GM06990 (cell line): ENCODE measurements at regions not wholly inside any gene's neighbourhood (a gene's known extent, or its start where the extent isn't known, plus 50 kb on each side); places are given as distances from the start of the nearest gene placed in this dataset.

Experiments used
- DNase-seq: peaks from one replicate; pipeline ENCODE4 v3.0.0-alpha.2; 2011; ENCODE audit not compliant: insufficient read length; ENCODE audit errors: extremely low read depth
- H3K27me3 ChIP-seq: replicated peaks from 2 replicates; pipeline ENCODE4 v1.6.0; 2011; ENCODE audit warnings: low read length; ENCODE audit not compliant: control insufficient read depth, insufficient read depth
- H3K36me3 ChIP-seq: 2 replicates; pipeline ENCODE4 v1.5.1; 2011; ENCODE audit warnings: low read length; ENCODE audit not compliant: control insufficient read depth, insufficient read depth
- H3K4me3 ChIP-seq: replicated peaks from 2 replicates; pipeline ENCODE4 v1.5.1; 2011; ENCODE audit warnings: low read depth, mild to moderate bottlenecking, control low read depth, low read length
- TF ChIP-seq, protein P1 (sequence below): IDR thresholded peaks from 2 replicates; pipeline ENCODE4 v1.5.1; 2011; ENCODE audit warnings: low read length, control low read depth, mild to moderate bottlenecking, inconsistent platforms; ENCODE audit not compliant: insufficient read depth, poor library complexity, severe bottlenecking

DNA sequence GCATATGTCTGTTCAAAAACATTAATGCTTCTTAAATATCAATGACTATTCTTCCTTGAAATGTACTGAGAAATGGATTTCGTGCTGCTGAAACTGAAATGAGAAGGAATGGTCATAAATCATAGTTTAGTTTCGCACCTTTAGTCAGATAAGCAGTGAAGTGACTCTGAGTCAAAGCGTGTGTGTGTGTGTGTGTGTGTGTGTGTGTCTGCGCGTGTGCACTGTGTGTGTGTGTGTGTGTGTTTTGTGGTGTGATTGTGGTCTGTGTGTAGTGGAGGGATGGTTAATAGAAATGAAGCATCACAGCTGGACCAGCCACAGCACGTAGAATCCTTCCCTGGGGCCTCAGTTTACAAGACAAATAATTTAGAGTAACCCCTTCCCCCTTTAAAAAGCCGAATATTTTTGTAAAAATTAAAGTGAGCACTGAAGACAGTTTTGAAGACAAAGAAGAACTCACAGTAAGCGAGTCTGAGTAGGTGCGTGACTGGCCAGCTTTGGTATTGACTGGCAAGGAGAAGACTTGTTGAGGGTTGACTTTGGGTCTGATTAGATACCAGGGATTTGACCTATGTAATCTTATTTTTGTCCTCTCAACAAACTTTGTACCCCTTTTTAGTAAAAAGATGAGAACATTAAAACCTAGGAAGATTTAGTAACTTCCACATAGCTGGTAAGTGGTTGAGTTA is 202.0 kb upstream of the IL12A start:
- no peaks in the 10 kb centered on the region; the same call in 1 of the 2 replicates for H3K27me3 ChIP-seq
- H3K4me3 ChIP-seq: no peak overlapping the region
- TF ChIP-seq, protein P1, sequence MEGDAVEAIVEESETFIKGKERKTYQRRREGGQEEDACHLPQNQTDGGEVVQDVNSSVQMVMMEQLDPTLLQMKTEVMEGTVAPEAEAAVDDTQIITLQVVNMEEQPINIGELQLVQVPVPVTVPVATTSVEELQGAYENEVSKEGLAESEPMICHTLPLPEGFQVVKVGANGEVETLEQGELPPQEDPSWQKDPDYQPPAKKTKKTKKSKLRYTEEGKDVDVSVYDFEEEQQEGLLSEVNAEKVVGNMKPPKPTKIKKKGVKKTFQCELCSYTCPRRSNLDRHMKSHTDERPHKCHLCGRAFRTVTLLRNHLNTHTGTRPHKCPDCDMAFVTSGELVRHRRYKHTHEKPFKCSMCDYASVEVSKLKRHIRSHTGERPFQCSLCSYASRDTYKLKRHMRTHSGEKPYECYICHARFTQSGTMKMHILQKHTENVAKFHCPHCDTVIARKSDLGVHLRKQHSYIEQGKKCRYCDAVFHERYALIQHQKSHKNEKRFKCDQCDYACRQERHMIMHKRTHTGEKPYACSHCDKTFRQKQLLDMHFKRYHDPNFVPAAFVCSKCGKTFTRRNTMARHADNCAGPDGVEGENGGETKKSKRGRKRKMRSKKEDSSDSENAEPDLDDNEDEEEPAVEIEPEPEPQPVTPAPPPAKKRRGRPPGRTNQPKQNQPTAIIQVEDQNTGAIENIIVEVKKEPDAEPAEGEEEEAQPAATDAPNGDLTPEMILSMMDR: no peak
- DNase-seq: no peak
- no peaks in the 10 kb centered on the region for H3K36me3 ChIP-seq

DNA sequence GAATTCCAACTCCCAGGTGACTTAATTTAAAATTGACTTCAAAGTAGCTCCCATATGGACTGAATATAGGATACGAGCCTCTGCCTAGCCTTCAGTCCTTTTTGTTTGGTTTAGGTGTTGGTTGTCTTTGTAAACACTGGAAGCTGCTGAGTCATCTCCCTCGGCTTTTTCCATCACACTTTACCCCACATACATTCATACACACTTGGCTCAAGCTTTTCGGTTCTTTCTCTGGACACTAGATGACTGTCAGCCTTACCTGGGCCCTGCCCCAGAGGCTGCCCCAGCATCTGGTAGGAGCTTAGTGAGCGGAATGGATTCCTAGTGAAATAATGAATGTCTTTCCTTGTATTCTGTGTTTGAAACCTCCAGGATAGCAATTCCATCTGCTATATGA is 201.5 kb upstream of the IL12A start:
- H3K4me3 ChIP-seq: no peak overlapping the region
- H3K27me3 ChIP-seq: no peaks in the 10 kb centered on the region; the same call in 1 of the 2 replicates
- H3K36me3 ChIP-seq: no peaks in the 10 kb centered on the region
- no peak for DNase-seq
- TF ChIP-seq, protein P1: no peak

DNA sequence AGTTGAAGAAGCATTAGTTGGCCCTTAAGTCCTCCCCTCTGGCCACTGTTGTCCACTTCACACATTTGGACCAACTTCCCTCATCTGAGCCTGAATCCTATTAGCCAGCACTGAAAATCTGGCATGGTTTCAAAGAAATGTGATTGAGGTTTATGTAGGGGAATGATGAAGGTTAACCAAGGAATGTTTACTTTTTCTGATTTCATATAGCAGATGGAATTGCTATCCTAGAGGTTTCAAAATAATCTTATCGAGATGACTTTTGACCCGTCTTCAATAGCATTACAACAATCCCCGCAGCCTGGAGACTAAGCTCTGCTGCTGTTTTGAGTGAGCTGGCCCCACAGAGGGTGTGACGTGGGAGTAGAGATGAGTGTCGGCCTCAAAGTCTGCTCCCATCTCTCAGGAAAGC is 200.8 kb upstream of the IL12A start:
- H3K27me3 ChIP-seq: no peaks in the 10 kb centered on the region; the same call in 1 of the 2 replicates
- H3K4me3 ChIP-seq: no peak overlapping the region
- H3K36me3 ChIP-seq: no peaks in the 10 kb centered on the region
- no peak for DNase-seq
- TF ChIP-seq, protein P1: no peak

DNA sequence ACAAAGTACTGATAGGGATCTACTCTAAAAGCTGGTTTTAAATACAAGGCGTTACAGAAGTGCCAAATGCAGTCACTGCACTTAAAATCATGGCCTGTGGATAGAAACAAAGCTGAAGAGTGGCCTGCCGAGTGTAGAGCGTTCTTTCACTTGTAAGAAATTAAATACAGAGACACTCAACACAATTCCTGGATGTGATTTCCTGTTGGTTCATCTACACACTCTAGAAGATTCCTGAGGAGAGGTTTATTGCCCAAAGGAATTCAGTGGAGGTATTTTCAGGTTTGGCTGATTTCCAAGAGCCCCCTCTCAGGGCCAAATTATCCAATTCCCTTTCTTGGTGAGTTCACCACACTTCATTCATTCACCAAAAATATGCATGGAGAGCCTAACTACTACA is 200.3 kb upstream of the IL12A start:
- no peaks in the 10 kb centered on the region; the same call in 1 of the 2 replicates for H3K27me3 ChIP-seq
- no peak for DNase-seq
- TF ChIP-seq, protein P1: no peak
- H3K4me3 ChIP-seq: no peak overlapping the region
- no peaks in the 10 kb centered on the region for H3K36me3 ChIP-seq

DNA sequence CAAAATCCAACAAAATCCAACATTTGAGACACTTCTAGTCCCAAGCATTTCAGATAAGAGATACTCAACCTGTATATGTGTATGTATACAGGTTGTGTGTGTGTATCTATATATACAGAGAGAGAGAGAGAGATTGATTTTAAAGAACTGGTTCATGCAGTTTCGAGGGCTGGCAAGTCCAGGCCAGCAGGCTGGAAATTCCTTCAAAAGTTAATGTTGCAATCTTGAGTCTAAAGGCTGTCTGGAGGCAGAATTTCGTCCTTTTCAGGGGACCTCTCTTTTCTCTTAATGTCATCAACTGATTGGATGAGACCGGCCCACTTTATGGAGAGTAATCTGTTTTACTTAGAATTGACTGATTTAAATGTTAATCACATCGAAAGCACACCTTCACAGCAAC is 199.6 kb upstream of the IL12A start:
- TF ChIP-seq, protein P1: no peak
- no peak for DNase-seq
- H3K4me3 ChIP-seq: no peak overlapping the region
- H3K27me3 ChIP-seq: no peaks in the 10 kb centered on the region; the same call in 1 of the 2 replicates
- H3K36me3 ChIP-seq: no peaks in the 10 kb centered on the region
